ENCODE measurements at regions not wholly inside any gene's neighbourhood (a gene's known extent, or its start where the extent isn't known, plus 50 kb on each side); places are given as distances from the start of the nearest gene placed in this dataset.

DNA sequence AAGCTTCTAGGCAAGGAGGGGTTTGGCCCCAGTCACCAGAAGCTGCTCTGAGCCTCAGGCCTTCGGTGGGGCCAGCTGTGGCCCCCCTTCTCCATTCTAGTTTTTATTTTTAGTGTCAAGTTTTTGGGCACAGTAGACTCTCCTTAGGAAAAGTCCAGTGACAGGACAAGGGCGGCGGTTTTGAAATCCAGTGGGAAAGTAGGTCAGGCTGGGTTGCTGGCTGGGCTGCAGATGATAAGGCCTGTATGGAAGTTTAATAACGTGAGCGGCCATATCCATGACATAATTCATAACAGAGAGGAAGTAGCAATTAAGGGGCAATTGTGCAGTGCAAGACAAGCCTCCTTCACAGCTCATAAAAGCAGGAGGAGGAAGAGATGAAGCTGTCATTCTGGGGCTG lies 87.1 kb upstream of the ZNF716 start:
- Histone ChIP-seq H3K27ac (replicated peaks) (no peak overlapping the region), H3K27me3 (ENCODE audit: insufficient read depth, poor library complexity, severe bottlenecking) (no peaks in the 10 kb centered on the region), H3K4me3 (replicated peaks; ENCODE audit: insufficient read depth, low read length) (no peak overlapping the region)
- TF ChIP-seq, protein P1, sequence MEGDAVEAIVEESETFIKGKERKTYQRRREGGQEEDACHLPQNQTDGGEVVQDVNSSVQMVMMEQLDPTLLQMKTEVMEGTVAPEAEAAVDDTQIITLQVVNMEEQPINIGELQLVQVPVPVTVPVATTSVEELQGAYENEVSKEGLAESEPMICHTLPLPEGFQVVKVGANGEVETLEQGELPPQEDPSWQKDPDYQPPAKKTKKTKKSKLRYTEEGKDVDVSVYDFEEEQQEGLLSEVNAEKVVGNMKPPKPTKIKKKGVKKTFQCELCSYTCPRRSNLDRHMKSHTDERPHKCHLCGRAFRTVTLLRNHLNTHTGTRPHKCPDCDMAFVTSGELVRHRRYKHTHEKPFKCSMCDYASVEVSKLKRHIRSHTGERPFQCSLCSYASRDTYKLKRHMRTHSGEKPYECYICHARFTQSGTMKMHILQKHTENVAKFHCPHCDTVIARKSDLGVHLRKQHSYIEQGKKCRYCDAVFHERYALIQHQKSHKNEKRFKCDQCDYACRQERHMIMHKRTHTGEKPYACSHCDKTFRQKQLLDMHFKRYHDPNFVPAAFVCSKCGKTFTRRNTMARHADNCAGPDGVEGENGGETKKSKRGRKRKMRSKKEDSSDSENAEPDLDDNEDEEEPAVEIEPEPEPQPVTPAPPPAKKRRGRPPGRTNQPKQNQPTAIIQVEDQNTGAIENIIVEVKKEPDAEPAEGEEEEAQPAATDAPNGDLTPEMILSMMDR (IDR thresholded peaks at IDR 0.05; ENCODE audit: insufficient read depth, low read length), result no peak
- TF ChIP-seq POLR2AphosphoS5 (IDR thresholded peaks at IDR 0.05; ENCODE audit: low read depth), result no peak
- no peak for TF ChIP-seq GABPA (IDR thresholded peaks at IDR 0.05; ENCODE audit: low read depth)
- no peak for DNase-seq (ENCODE audit: low read depth in 1 of 2, low spot score in 1 of 2)

DNA sequence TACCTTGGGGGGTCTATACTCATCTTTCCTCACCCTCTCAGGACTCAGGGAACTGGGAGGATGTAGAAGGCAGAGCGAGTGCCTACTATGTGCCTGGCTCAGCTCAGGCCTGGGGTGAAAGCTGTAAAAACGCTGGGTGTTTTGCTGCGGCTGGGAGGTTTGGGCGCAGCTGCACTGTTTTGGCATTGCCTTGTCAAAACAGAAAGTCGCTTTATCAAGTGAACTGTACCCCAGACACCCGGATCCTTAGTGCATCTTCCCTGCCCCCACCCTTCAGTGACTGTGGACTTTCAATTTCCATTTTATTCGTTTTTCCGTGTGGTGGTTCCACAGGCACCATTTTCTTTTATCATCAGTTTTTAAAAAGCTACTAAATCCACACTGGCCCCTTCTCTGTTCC lies 86.7 kb upstream of the ZNF716 start:
- TF ChIP-seq GABPA (IDR thresholded peaks at IDR 0.05; ENCODE audit: low read depth), result no peak
- TF ChIP-seq, protein P2, sequence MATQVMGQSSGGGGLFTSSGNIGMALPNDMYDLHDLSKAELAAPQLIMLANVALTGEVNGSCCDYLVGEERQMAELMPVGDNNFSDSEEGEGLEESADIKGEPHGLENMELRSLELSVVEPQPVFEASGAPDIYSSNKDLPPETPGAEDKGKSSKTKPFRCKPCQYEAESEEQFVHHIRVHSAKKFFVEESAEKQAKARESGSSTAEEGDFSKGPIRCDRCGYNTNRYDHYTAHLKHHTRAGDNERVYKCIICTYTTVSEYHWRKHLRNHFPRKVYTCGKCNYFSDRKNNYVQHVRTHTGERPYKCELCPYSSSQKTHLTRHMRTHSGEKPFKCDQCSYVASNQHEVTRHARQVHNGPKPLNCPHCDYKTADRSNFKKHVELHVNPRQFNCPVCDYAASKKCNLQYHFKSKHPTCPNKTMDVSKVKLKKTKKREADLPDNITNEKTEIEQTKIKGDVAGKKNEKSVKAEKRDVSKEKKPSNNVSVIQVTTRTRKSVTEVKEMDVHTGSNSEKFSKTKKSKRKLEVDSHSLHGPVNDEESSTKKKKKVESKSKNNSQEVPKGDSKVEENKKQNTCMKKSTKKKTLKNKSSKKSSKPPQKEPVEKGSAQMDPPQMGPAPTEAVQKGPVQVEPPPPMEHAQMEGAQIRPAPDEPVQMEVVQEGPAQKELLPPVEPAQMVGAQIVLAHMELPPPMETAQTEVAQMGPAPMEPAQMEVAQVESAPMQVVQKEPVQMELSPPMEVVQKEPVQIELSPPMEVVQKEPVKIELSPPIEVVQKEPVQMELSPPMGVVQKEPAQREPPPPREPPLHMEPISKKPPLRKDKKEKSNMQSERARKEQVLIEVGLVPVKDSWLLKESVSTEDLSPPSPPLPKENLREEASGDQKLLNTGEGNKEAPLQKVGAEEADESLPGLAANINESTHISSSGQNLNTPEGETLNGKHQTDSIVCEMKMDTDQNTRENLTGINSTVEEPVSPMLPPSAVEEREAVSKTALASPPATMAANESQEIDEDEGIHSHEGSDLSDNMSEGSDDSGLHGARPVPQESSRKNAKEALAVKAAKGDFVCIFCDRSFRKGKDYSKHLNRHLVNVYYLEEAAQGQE (IDR thresholded peaks at IDR 0.05; ENCODE audit: insufficient replicate concordance, low read depth), result no peak
- TF ChIP-seq, protein P1 (IDR thresholded peaks at IDR 0.05; ENCODE audit: insufficient read depth, low read length), result no peak
- no peak for TF ChIP-seq SPI1 (IDR thresholded peaks at IDR 0.05; ENCODE audit: borderline replicate concordance, low read depth)
- no peak for TF ChIP-seq POLR2AphosphoS5 (IDR thresholded peaks at IDR 0.05; ENCODE audit: low read depth)
- no peak overlapping the region for H3K4me3 ChIP-seq (replicated peaks; ENCODE audit: insufficient read depth, low read length)
- H3K27ac ChIP-seq (replicated peaks), result no peak overlapping the region
- no peaks in the 10 kb centered on the region for H3K27me3 ChIP-seq (ENCODE audit: insufficient read depth, poor library complexity, severe bottlenecking)
- no peak for DNase-seq (ENCODE audit: low read depth in 1 of 2, low spot score in 1 of 2)

DNA sequence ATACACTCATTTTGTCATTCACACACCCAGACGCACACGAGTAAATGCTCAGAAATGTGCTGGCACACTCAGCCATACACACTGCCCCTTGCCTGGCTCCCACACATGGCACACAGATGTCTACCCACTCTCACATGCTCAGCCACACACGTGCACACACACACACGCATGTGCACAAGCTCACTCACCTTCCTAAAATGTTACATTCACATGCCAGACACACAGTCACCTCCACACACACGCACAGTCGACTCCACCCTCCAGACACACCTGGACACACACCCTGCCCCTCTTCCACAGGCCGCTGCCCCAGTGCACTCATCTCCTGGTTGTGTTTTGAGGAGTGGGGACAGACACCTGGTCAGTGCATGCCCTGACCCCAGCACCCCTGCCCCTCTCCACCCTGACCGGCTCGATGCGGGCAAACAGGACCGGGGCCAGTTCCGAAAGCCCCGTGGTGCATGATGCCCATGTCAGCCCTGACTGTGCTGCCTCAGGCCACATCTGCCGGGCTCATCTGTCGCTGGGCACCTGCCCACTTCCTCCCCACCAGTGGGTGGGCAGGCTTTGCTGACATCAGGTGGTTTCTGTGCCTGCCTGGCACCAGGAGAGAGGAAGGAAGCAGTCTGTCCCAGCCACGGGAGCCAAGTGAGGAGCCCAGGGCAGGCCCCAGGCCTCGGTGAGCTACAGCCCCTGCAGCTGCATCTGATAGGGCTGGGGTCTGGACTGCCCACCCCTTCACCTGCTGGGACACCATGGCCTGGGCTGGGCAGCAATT lies 84.9 kb upstream of the ZNF716 start:
- DNase-seq (ENCODE audit: low read depth in 1 of 2, low spot score in 1 of 2), result no peak
- no peaks in the 10 kb centered on the region for H3K27me3 ChIP-seq (ENCODE audit: insufficient read depth, poor library complexity, severe bottlenecking)
- no peak overlapping the region for H3K27ac ChIP-seq (replicated peaks)
- H3K4me3 ChIP-seq (replicated peaks; ENCODE audit: insufficient read depth, low read length), result no peak overlapping the region
- no peak for TF ChIP-seq GABPA (IDR thresholded peaks at IDR 0.05; ENCODE audit: low read depth)
- TF ChIP-seq, protein P2 (IDR thresholded peaks at IDR 0.05; ENCODE audit: insufficient replicate concordance, low read depth), result no peak
- no peak for TF ChIP-seq POLR2AphosphoS5 (IDR thresholded peaks at IDR 0.05; ENCODE audit: low read depth)
- no peak for TF ChIP-seq SPI1 (IDR thresholded peaks at IDR 0.05; ENCODE audit: borderline replicate concordance, low read depth)
- TF ChIP-seq, protein P1 (IDR thresholded peaks at IDR 0.05; ENCODE audit: insufficient read depth, low read length), result no peak

DNA sequence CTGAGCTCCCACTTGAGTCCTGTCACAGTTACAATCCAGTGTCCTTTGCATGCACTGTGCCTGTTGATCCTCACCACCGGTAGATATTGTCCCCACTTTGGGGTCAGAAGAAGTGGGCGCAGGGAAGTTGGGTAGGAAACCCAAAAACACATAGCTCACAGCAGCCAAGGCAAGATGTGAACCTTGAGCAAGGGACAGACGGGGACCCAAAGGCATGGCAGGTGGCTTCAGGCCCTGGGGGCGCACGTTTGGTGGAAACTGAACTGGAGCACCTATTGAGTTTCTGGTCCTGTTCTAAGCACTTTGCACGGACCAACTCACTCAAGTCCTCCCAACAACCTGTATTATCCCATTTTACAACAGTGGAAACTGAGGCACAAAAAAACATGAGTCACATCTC lies 82.8 kb upstream of the ZNF716 start:
- Histone ChIP-seq H3K4me3 (replicated peaks; ENCODE audit: insufficient read depth, low read length) (no peak overlapping the region), H3K27ac (replicated peaks) (no peak overlapping the region), H3K27me3 (ENCODE audit: insufficient read depth, poor library complexity, severe bottlenecking) (no peaks in the 10 kb centered on the region)
- no peak for TF ChIP-seq SPI1 (IDR thresholded peaks at IDR 0.05; ENCODE audit: borderline replicate concordance, low read depth)
- TF ChIP-seq, protein P1 (IDR thresholded peaks at IDR 0.05; ENCODE audit: insufficient read depth, low read length), result no peak
- TF ChIP-seq GABPA (IDR thresholded peaks at IDR 0.05; ENCODE audit: low read depth), result no peak
- no peak for TF ChIP-seq POLR2AphosphoS5 (IDR thresholded peaks at IDR 0.05; ENCODE audit: low read depth)
- TF ChIP-seq, protein P2 (IDR thresholded peaks at IDR 0.05; ENCODE audit: insufficient replicate concordance, low read depth), result no peak
- DNase-seq (ENCODE audit: low read depth in 1 of 2, low spot score in 1 of 2), result no peak
